Progenitor cell of endocrine pancreas (in vitro differentiated cells): ENCODE measurements at regions not wholly inside any gene's neighbourhood (a gene's known extent, or its start where the extent isn't known, plus 50 kb on each side); places are given as distances from the start of the nearest gene placed in this dataset.
A peak's percentile ranks its signal among the peaks of the same experiment; 100 is the strongest.

Source experiments
- DNase-seq: peaks from one replicate; pipeline ENCODE4 v3.0.0; 2021; ENCODE audit warnings: low spot score; ENCODE audit not compliant: unreplicated experiment
- H3K27ac Mint-ChIP-seq: 2 replicates; pipeline ENCODE4 v1.8.0; 2021; ENCODE audit warnings: mild to moderate bottlenecking, moderate library complexity, mixed read lengths
- H3K27me3 Mint-ChIP-seq: 2 replicates; pipeline ENCODE4 v1.8.0; 2021; ENCODE audit warnings: mixed read lengths
- H3K36me3 Mint-ChIP-seq: 2 replicates; pipeline ENCODE4 v1.8.0; 2022; ENCODE audit warnings: mixed read lengths; ENCODE audit not compliant: insufficient read depth
- H3K4me1 Mint-ChIP-seq: 2 replicates; pipeline ENCODE4 v1.8.0; 2021; ENCODE audit warnings: low read depth, mixed read lengths
- H3K4me3 Mint-ChIP-seq: 2 replicates; pipeline ENCODE4 v1.8.0; 2021; ENCODE audit warnings: low read depth, mild to moderate bottlenecking, moderate library complexity, mixed read lengths
- H3K9me3 Mint-ChIP-seq: 2 replicates; pipeline ENCODE4 v1.8.0; 2021; ENCODE audit warnings: low read depth, mixed read lengths
- CTCF ChIP-seq: fragments of 200-600 bp; sonication (generic); IDR thresholded peaks from one replicate; pipeline ENCODE4 v1.5.0; 2021; ENCODE audit warnings: antibody characterized with exemption, mild to moderate bottlenecking; ENCODE audit not compliant: unreplicated experiment

GRCh38 chr4:65798498-65799127, 128.3 kb upstream of the EPHA5 start:
- no peak for TF ChIP-seq CTCF
- Mint-ChIP-seq H3K9me3 (peaks cover 2% of the 10 kb centered on the region), H3K4me1 (peaks cover 16% of the 10 kb centered on the region), H3K27me3 (no peaks in the 10 kb centered on the region), H3K4me3 (no peak overlapping the region), H3K27ac (peak overlapping the region; percentile 53), H3K36me3 (no peaks in the 10 kb centered on the region)
- no peak for DNase-seq

- H3K36me3 Mint-ChIP-seq: no peaks in the 10 kb centered on the region
- no peaks in the 10 kb centered on the region for H3K27me3 Mint-ChIP-seq
- H3K4me3 Mint-ChIP-seq: no peak overlapping the region
- peaks cover 2% of the 10 kb centered on the region for H3K9me3 Mint-ChIP-seq
- DNase-seq: no peak
- peaks cover 30% of the 10 kb centered on the region for H3K4me1 Mint-ChIP-seq
- H3K27ac Mint-ChIP-seq: peak overlapping the region; percentile 97
- TF ChIP-seq CTCF: no peak
These were observed 121.6 kb upstream of the EPHA5 start for GRCh38 chr4:65791812-65792308.

- Mint-ChIP-seq H3K27me3 (no peaks in the 10 kb centered on the region), H3K36me3 (no peaks in the 10 kb centered on the region), H3K9me3 (peaks cover 2% of the 10 kb centered on the region), H3K27ac (peak overlapping the region; percentile 97), H3K4me1 (peaks cover 30% of the 10 kb centered on the region), H3K4me3 (no peak overlapping the region)
- no peak for DNase-seq
- no peak for TF ChIP-seq CTCF
These were observed 121.0 kb upstream of the EPHA5 start for GRCh38 chr4:65791111-65791811.

DNA sequence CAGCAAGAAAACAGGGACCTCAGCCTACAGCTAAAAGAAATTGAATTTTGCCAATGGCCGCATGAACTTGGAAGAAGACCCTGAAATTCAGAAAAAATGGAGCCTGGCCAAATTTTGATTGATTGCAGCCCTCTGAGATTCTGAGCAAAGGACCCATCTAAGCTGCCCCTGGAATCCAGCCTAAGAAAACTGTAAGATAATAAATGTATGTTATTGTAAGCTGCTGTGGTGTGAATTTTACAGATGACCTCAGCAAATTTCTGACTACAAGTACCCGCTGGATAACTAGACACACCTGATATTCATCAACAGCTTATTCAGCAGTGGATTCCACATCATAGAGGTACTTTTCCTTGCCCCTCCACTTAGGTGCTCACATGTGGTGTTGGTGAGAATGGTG, 119.5 kb upstream of the EPHA5 start:
- Mint-ChIP-seq H3K27me3 (no peaks in the 10 kb centered on the region), H3K9me3 (peaks cover 2% of the 10 kb centered on the region), H3K27ac (no peak overlapping the region), H3K4me1 (peaks cover 26% of the 10 kb centered on the region), H3K36me3 (no peaks in the 10 kb centered on the region), H3K4me3 (no peak overlapping the region)
- TF ChIP-seq CTCF: no peak
- no peak for DNase-seq

GRCh38 chr4:65789341-65789740, 119.1 kb upstream of the EPHA5 start:
- Mint-ChIP-seq H3K27ac (no peak overlapping the region), H3K4me1 (peaks cover 26% of the 10 kb centered on the region), H3K9me3 (peaks cover 2% of the 10 kb centered on the region), H3K4me3 (no peak overlapping the region), H3K36me3 (no peaks in the 10 kb centered on the region), H3K27me3 (no peaks in the 10 kb centered on the region)
- no peak for DNase-seq
- TF ChIP-seq CTCF: no peak
